Glutamatergic neuron (in vitro differentiated cells): ENCODE measurements at regions not wholly inside any gene's neighbourhood (a gene's known extent, or its start where the extent isn't known, plus 50 kb on each side); places are given as distances from the start of the nearest gene placed in this dataset.

Source experiments
- DNase-seq: peaks from one replicate; pipeline ENCODE4 v3.0.0; 2022
- H3K27ac Mint-ChIP-seq: one replicate; pipeline ENCODE4 v1.8.0; 2020; ENCODE audit warnings: mild to moderate bottlenecking, mixed read lengths, inconsistent platforms; ENCODE audit not compliant: unreplicated experiment
- H3K27me3 Mint-ChIP-seq: one replicate; pipeline ENCODE4 v1.8.0; 2020; ENCODE audit warnings: mild to moderate bottlenecking, moderate library complexity, mixed read lengths, inconsistent platforms; ENCODE audit not compliant: unreplicated experiment
- H3K36me3 Mint-ChIP-seq: one replicate; pipeline ENCODE4 v1.8.0; 2020; ENCODE audit warnings: mild to moderate bottlenecking, mixed read lengths, inconsistent platforms; ENCODE audit not compliant: unreplicated experiment
- H3K4me1 Mint-ChIP-seq: one replicate; pipeline ENCODE4 v1.8.0; 2020; ENCODE audit warnings: mild to moderate bottlenecking, low read depth, mixed read lengths, inconsistent platforms; ENCODE audit not compliant: unreplicated experiment
- H3K4me3 Mint-ChIP-seq: one replicate; pipeline ENCODE4 v1.8.0; 2020; ENCODE audit warnings: mild to moderate bottlenecking, mixed read lengths, inconsistent platforms; ENCODE audit not compliant: unreplicated experiment
- H3K9me3 Mint-ChIP-seq: one replicate; pipeline ENCODE4 v1.8.0; 2020; ENCODE audit warnings: mild to moderate bottlenecking, moderate library complexity, mixed read lengths, inconsistent platforms; ENCODE audit not compliant: unreplicated experiment
- TF ChIP-seq, protein P1 (sequence below): fragments of 200-600 bp; sonication (generic); IDR thresholded peaks from one replicate; pipeline ENCODE4 v1.5.0; 2021; ENCODE audit not compliant: partially characterized antibody, unreplicated experiment

DNA sequence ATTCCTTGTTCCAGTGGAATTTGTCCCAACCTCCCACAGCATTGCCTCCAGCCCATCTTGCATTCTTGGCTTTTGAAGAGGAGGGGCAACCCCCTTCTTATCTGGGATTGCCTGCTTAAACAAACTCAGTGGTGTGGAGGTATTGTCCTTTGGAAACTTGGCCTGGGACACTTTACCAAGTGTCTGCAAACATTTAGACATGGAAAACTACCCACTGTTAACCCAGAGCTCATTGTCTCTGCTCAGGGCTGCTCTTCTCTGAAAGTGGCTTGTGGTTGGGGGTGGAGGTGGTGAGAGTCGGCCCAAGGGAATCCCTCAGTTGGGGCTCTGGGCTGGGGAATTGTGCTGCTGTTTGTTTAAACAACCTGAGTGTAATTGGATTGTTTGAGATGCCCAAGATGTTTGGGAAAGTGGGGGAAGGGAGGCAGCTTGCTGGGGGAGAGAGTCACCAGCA is 178.3 kb upstream of the GATA6 start:
- peaks cover 6% of the 10 kb centered on the region for H3K27me3 Mint-ChIP-seq
- H3K4me1 Mint-ChIP-seq: peaks cover 4% of the 10 kb centered on the region
- TF ChIP-seq, protein P1, sequence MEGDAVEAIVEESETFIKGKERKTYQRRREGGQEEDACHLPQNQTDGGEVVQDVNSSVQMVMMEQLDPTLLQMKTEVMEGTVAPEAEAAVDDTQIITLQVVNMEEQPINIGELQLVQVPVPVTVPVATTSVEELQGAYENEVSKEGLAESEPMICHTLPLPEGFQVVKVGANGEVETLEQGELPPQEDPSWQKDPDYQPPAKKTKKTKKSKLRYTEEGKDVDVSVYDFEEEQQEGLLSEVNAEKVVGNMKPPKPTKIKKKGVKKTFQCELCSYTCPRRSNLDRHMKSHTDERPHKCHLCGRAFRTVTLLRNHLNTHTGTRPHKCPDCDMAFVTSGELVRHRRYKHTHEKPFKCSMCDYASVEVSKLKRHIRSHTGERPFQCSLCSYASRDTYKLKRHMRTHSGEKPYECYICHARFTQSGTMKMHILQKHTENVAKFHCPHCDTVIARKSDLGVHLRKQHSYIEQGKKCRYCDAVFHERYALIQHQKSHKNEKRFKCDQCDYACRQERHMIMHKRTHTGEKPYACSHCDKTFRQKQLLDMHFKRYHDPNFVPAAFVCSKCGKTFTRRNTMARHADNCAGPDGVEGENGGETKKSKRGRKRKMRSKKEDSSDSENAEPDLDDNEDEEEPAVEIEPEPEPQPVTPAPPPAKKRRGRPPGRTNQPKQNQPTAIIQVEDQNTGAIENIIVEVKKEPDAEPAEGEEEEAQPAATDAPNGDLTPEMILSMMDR: no peak
- H3K9me3 Mint-ChIP-seq: no peaks in the 10 kb centered on the region
- H3K4me3 Mint-ChIP-seq: no peak overlapping the region
- H3K27ac Mint-ChIP-seq: no peak overlapping the region
- no peak for DNase-seq
- H3K36me3 Mint-ChIP-seq: no peaks in the 10 kb centered on the region

DNA sequence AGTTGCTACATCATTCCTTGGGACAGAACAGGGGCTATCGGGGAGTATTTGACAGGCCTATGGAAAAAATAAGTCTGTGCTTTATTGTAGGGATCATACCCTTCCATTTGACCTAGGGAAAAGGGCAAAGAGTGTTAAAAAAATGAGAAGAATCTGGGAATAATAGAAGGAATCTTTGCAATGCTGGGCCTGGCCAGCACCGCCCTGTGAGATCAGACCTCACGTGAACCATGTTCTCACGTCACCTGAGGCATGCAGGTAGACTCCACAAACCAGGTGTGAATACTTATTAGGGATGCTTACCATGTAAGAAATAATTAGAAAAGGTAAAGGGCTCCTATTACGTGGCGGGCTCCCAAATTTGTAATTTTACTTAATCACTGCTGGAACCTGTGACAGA is 177.5 kb upstream of the GATA6 start:
- no peak overlapping the region for H3K4me3 Mint-ChIP-seq
- TF ChIP-seq, protein P1: no peak
- no peaks in the 10 kb centered on the region for H3K9me3 Mint-ChIP-seq
- H3K4me1 Mint-ChIP-seq: peaks cover 4% of the 10 kb centered on the region
- H3K27ac Mint-ChIP-seq: no peak overlapping the region
- peaks cover 6% of the 10 kb centered on the region for H3K27me3 Mint-ChIP-seq
- no peaks in the 10 kb centered on the region for H3K36me3 Mint-ChIP-seq
- no peak for DNase-seq

DNA sequence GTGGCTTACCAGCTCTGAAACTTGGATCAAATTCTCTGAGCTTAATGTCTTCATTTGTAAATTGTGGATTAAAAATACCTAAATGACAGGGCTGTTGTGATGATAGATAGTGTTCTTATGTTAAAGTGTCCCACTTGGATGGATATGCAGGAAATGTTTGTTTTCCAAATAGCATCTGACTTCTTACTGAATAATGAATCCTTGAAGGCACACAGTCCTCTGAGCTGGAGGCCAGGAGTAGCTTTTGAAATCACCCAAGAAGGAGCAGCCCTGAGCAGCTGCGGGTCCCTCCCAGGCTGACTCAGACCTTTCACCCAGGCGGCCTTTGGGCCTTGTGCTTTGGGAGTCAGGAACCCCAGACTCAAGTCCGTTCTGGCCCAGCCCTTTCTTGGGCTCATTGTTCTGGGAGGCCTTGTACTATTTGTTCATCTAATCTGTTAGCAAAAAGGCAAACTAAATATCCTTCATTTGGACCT is 173.0 kb upstream of the GATA6 start:
- Mint-ChIP-seq H3K4me3 (no peak overlapping the region), H3K27me3 (peaks cover 5% of the 10 kb centered on the region), H3K27ac (no peak overlapping the region), H3K4me1 (peaks cover 3% of the 10 kb centered on the region), H3K9me3 (no peaks in the 10 kb centered on the region), H3K36me3 (no peaks in the 10 kb centered on the region)
- TF ChIP-seq, protein P1: no peak
- no peak for DNase-seq

DNA sequence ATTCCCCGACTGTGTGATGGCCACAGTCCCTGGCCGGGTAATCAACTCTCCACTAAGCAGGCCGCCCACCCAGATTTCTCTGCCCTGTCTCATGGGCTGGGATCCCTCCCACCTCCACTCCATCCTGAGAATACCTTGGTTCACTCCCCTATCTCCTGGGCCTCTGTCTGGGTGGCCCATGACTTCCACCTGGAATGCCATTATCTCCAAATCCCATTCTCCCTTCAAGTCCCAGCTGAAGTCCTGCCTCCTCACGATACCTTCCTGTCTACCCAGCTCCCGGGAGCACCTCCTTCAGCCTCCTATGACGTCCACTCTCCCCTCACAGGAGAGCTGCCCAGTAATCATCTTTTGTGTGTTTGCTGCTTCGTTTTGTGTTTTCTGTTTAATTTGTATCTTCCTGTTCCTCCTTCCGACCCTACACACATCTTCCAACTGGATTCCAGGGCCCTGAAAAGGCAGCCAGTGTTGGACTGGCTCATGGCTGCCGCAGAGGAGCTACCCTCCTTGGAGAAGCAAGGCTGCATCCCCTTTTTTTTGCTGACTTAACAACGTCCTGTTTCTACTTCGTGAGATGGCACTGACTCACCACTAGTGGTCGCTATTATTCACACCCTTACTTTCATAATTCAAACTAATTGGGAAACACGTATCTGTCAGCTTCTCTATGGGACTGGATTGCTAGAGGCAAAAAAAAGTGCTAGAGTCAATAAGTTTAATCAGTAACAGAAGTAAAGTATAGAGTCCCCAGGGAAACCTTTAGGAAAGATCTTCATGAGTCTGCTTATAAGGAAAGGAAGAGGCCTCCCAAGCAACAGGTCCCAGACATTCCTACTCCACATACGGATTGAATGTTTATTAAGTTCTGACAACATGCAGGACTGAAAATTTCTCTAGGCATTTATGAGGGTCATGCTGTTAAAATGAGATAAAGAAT is 171.9 kb upstream of the GATA6 start:
- Mint-ChIP-seq H3K27ac (no peak overlapping the region), H3K9me3 (no peaks in the 10 kb centered on the region), H3K4me3 (no peak overlapping the region), H3K4me1 (peaks cover 2% of the 10 kb centered on the region), H3K36me3 (no peaks in the 10 kb centered on the region), H3K27me3 (peaks cover 5% of the 10 kb centered on the region)
- no peak for DNase-seq
- TF ChIP-seq, protein P1: peak; percentile 89

DNA sequence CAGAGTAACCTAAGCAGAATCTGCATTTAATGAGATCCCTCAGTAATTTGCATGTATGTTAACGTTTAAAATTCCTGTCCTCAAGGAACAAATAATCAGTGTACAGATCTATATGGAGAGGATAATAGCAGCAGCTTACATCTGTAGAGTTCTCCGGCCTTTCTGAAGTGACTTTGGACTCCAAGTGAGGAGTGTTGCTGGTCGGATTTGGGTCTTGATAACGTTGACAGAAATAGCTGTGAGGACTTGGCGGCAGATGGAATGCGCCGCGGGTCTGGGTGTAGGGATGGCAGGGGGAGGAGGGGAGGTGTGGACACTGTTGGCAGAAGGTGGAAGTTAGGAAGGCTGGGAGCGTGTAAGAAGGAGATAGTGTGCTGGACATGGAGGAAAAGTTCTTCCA is 170.9 kb upstream of the GATA6 start:
- H3K36me3 Mint-ChIP-seq: no peaks in the 10 kb centered on the region
- no peak overlapping the region for H3K4me3 Mint-ChIP-seq
- peaks cover 5% of the 10 kb centered on the region for H3K27me3 Mint-ChIP-seq
- H3K27ac Mint-ChIP-seq: no peak overlapping the region
- DNase-seq: no peak
- TF ChIP-seq, protein P1: no peak
- peaks cover 2% of the 10 kb centered on the region for H3K4me1 Mint-ChIP-seq
- H3K9me3 Mint-ChIP-seq: no peaks in the 10 kb centered on the region
